ENCODE measurements at regions not wholly inside any gene's neighbourhood (a gene's known extent, or its start where the extent isn't known, plus 50 kb on each side); places are given as distances from the start of the nearest gene placed in this dataset.

GRCh38 chr2:228860601-228861285, 410.3 kb downstream of the PID1 start:
- DNase-seq: no peak

- DNase-seq: no peak
These were observed 417.9 kb downstream of the PID1 start for GRCh38 chr2:228853151-228853550.

GRCh38 chr2:228848638-228849037, 422.4 kb downstream of the PID1 start:
- DNase-seq: no peak

GRCh38 chr2:228847684-228848083, 423.4 kb downstream of the PID1 start:
- DNase-seq: no peak

GRCh38 chr2:228846161-228846560, 424.9 kb downstream of the PID1 start:
- DNase-seq: no peak

GRCh38 chr2:228845162-228845925, 425.7 kb downstream of the PID1 start:
- no peak for DNase-seq

GRCh38 chr2:228841877-228842276, 429.2 kb downstream of the PID1 start:
- DNase-seq: peak; percentile 10

- no peak for DNase-seq
These were observed 429.6 kb downstream of the PID1 start for GRCh38 chr2:228841475-228841874.

GRCh38 chr2:228840743-228841114, 430.4 kb downstream of the PID1 start:
- no peak for DNase-seq

GRCh38 chr2:228840113-228840742, 430.9 kb downstream of the PID1 start:
- DNase-seq: no peak

GRCh38 chr2:228839421-228839876, 431.6 kb downstream of the PID1 start:
- no peak for DNase-seq

GRCh38 chr2:228838819-228839218, 432.3 kb downstream of the PID1 start:
- no peak for DNase-seq

GRCh38 chr2:228828397-228828796, 442.7 kb downstream of the PID1 start:
- DNase-seq: no peak

- no peak for DNase-seq
These were observed 443.9 kb downstream of the PID1 start for GRCh38 chr2:228827056-228827700.

- no peak for DNase-seq
These were observed 451.4 kb downstream of the PID1 start for GRCh38 chr2:228819701-228820100.

GRCh38 chr2:228802181-228803071, 468.7 kb downstream of the PID1 start:
- no peak for DNase-seq

GRCh38 chr2:228801451-228801850, 469.6 kb downstream of the PID1 start:
- no peak for DNase-seq

GRCh38 chr2:228799208-228799588, 471.9 kb downstream of the PID1 start:
- no peak for DNase-seq

GRCh38 chr2:228798458-228799207, 472.5 kb downstream of the PID1 start:
- DNase-seq: no peak

- DNase-seq: no peak
These were observed 474.7 kb downstream of the PID1 start for GRCh38 chr2:228796386-228796785.

- DNase-seq: no peak
These were observed 478.0 kb downstream of the PID1 start for GRCh38 chr2:228793116-228793515.

- DNase-seq: no peak
These were observed 484.2 kb downstream of the PID1 start for GRCh38 chr2:228786901-228787300.
